Liver (tissue), 8 donors: ENCODE measurements at regions not wholly inside any gene's neighbourhood (a gene's known extent, or its start where the extent isn't known, plus 50 kb on each side); places are given as distances from the start of the nearest gene placed in this dataset.

Experiments used
- DNase-seq: peaks from one replicate; pipeline ENCODE4 v3.0.0-alpha.2; 2017; ENCODE audit warnings: low spot score
- H3K27ac ChIP-seq, 2 donors: one replicate each; pipeline ENCODE4 v1.7.0; 2013; ENCODE audit warnings: inconsistent platforms in 2 of 2, low read length in 2 of 2, control low read depth in 1 of 2, low read depth in 1 of 2, mild to moderate bottlenecking in 1 of 2
- H3K27me3 ChIP-seq, 4 donors: one replicate each; pipeline versions ENCODE4 v1.6.1 to v1.7.0; 2013; ENCODE audit warnings: low read length in 3 of 4, inconsistent platforms in 1 of 4, mild to moderate bottlenecking in 1 of 4, moderate library complexity in 1 of 4; ENCODE audit not compliant: control insufficient read depth in 4 of 4, insufficient read depth in 4 of 4
- H3K36me3 ChIP-seq, 4 donors: one replicate each; pipeline versions ENCODE4 v1.6.1 to v1.7.0; 2013; ENCODE audit warnings: low read length in 3 of 4, mild to moderate bottlenecking in 3 of 4, low read depth in 1 of 4, moderate library complexity in 1 of 4; ENCODE audit not compliant: control insufficient read depth in 4 of 4, insufficient read depth in 3 of 4
- H3K4me1 ChIP-seq, 4 donors: one replicate each; pipeline versions ENCODE4 v1.6.1 to v1.7.0; 2013; ENCODE audit warnings: low read length in 3 of 4, mild to moderate bottlenecking in 3 of 4, moderate library complexity in 1 of 4; ENCODE audit not compliant: control insufficient read depth in 4 of 4, insufficient read depth in 4 of 4
- H3K4me3 ChIP-seq, 3 donors: one replicate each; pipeline versions ENCODE4 v1.6.1 to v1.7.0; 2013; ENCODE audit warnings: low read length in 3 of 3, control low read depth in 1 of 3, low read depth in 1 of 3, mild to moderate bottlenecking in 1 of 3
- H3K9ac ChIP-seq, 2 donors: one replicate each; pipeline ENCODE4 v1.7.0; 2013; ENCODE audit warnings: low read length in 2 of 2, mild to moderate bottlenecking in 2 of 2, moderate library complexity in 2 of 2, control low read depth in 1 of 2, low read depth in 1 of 2
- H3K9me3 ChIP-seq, 4 donors: one replicate each; pipeline versions ENCODE4 v1.6.1 to v1.7.0; 2013; ENCODE audit warnings: low read length in 3 of 4; ENCODE audit not compliant: control insufficient read depth in 4 of 4
- EGR1 ChIP-seq, 2 donors: IDR thresholded peaks; 2 replicates each; pipeline ENCODE4 v1.6.1; 2016 to 2018; ENCODE audit warnings: antibody characterized with exemption in 2 of 2, low read depth in 2 of 2
- FOXA2 ChIP-seq: IDR thresholded peaks from 2 replicates; pipeline ENCODE4 v1.6.1; 2016; ENCODE audit warnings: antibody characterized with exemption
- GABPA ChIP-seq, 2 donors: IDR thresholded peaks in 1 of 2; conservative IDR thresholded peaks in 1 of 2; 2 replicates each; pipeline ENCODE4 v1.6.1; 2016; ENCODE audit warnings: antibody characterized with exemption in 2 of 2, mild to moderate bottlenecking in 1 of 2, moderate library complexity in 1 of 2
- HNF4A ChIP-seq, 2 donors: conservative IDR thresholded peaks; 2 replicates each; pipeline ENCODE4 v1.6.1; 2016; ENCODE audit warnings: antibody characterized with exemption in 2 of 2, mild to moderate bottlenecking in 2 of 2
- HNF4G ChIP-seq: IDR thresholded peaks from 2 replicates; pipeline ENCODE4 v1.6.1; 2016; ENCODE audit warnings: antibody characterized with exemption
- JUND ChIP-seq, 2 donors: IDR thresholded peaks; 2 replicates each; pipeline ENCODE4 v1.6.1; 2016; ENCODE audit warnings: antibody characterized with exemption in 2 of 2
- NR2F2 ChIP-seq: IDR thresholded peaks from 2 replicates; pipeline ENCODE4 v1.6.1; 2016; ENCODE audit warnings: antibody characterized with exemption
- RAD21 ChIP-seq, 2 donors: IDR thresholded peaks; 2 replicates each; pipeline ENCODE4 v1.6.1; 2016; ENCODE audit warnings: antibody characterized with exemption in 2 of 2, mild to moderate bottlenecking in 2 of 2
- RXRA ChIP-seq, 2 donors: IDR thresholded peaks; 2 replicates each; pipeline ENCODE4 v1.6.1; 2017 to 2018; ENCODE audit warnings: antibody characterized with exemption in 2 of 2, mild to moderate bottlenecking in 1 of 2
- SP1 ChIP-seq: IDR thresholded peaks from 2 replicates; pipeline ENCODE4 v1.6.1; 2018; ENCODE audit warnings: antibody characterized with exemption, mild to moderate bottlenecking
- TAF1 ChIP-seq: conservative IDR thresholded peaks from 2 replicates; pipeline ENCODE4 v1.6.1; 2016; ENCODE audit warnings: antibody characterized with exemption, mild to moderate bottlenecking
- WGBS: extraction: QIAGEN DNeasy Blood & Tissue Kit; methylation state at CpG from one replicate; pipeline ENCODE4 v1.1.7; 2013; 5-methylcytosine and 5-hydroxymethylcytosine counted together
- TF ChIP-seq, protein P1 (sequence below): IDR thresholded peaks from 2 replicates; pipeline ENCODE4 v1.6.1; 2016; ENCODE audit warnings: antibody characterized with exemption
- TF ChIP-seq, protein P2 (sequence below): IDR thresholded peaks from 2 replicates; pipeline ENCODE4 v1.6.1; 2016; ENCODE audit warnings: antibody characterized with exemption, mild to moderate bottlenecking
- TF ChIP-seq, protein P3 (sequence below): fragments of 150-350 bp; IDR thresholded peaks from 2 replicates; pipeline ENCODE4 v1.5.1; 2017; ENCODE audit warnings: improper control_type of control experiment, low read depth, low read length; ENCODE audit not compliant: missing input control
- TF ChIP-seq, protein P4 (sequence below): IDR thresholded peaks from 2 replicates; pipeline ENCODE4 v1.6.1; 2016; ENCODE audit warnings: antibody characterized with exemption
- donor health status: healthy.
- donor health status: healthy.
- donor health status: healthy.
- donor health status: healthy.
- donor health status: healthy.

DNA sequence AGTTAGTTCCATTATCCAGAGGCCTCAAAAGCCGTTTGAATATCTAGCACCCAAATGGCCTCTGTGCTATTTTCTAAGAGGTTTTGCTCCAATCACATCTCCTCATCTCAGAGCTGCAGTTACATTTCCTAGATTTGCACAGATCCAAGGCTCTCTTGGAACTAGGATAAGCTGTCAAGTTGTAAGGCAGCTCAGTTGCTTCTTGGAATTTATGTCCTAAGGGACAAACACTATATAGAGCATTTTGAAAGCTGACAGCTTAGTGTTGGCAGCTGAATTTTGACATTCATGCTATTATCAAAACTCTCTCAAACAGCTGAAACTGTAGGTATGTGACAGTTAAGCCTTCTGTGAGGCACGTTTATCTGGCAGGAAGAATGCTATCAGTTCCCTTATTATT, 97.0 kb downstream of the MACIR start:
- no peak for DNase-seq
- Histone ChIP-seq H3K36me3 (no peaks in the 10 kb centered on the region), H3K27me3 (no peaks in the 10 kb centered on the region), H3K4me1 (no peaks in the 10 kb centered on the region), H3K9ac (no peak overlapping the region), H3K9me3 (no peaks in the 10 kb centered on the region), H3K27ac (no peak overlapping the region), H3K4me3 (no peak overlapping the region)
- no peak for TF ChIP-seq EGR1 (IDR thresholded peaks at IDR 0.05; ENCODE audit: low read depth in 2 of 2)
- TF ChIP-seq NR2F2 = no peak
- TF ChIP-seq HNF4A (conservative IDR thresholded peaks at IDR 0.05) = no peak
- TF ChIP-seq RXRA (IDR thresholded peaks at IDR 0.05) = no peak
- TF ChIP-seq FOXA2 = no peak
- TF ChIP-seq GABPA (IDR thresholded peaks at IDR 0.05 in 1 of 2, conservative IDR thresholded peaks at IDR 0.05 in 1 of 2) = no peak
- TF ChIP-seq SP1 = no peak
- TF ChIP-seq RAD21 (IDR thresholded peaks at IDR 0.05) = no peak
- no peak for TF ChIP-seq HNF4G
- WGBS = 30% methylated on average over 2 of the region's 2 CpGs

DNA sequence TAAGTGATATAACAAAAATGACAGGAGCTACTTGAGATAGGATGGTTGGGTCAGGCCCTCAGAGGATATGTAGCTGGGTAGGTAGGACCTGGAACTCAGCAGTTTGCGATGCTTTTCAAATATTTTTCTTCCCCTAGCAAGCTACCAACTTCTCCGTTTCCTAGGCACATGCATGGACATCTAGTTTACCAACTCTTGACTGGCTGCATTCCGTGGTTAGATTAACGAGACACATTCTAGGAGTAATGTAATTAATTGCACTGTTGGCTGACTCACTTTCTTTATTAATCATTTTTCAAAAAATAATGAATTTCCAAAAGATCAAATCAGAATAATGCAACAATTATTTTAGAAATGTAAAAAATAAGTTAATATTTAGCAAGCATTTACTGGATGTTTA, 95.9 kb downstream of the MACIR start:
- no peak overlapping the region for H3K4me3 ChIP-seq

More for the DNA sequence above, 95.9 kb downstream of the MACIR start:
- DNase-seq = no peak
- TF ChIP-seq HNF4G (no peak), NR2F2 (no peak), EGR1 (IDR thresholded peaks at IDR 0.05; ENCODE audit: low read depth in 2 of 2) (no peak), RXRA (IDR thresholded peaks at IDR 0.05) (no peak), GABPA (IDR thresholded peaks at IDR 0.05 in 1 of 2, conservative IDR thresholded peaks at IDR 0.05 in 1 of 2) (no peak), RAD21 (IDR thresholded peaks at IDR 0.05) (no peak), HNF4A (conservative IDR thresholded peaks at IDR 0.05) (no peak), FOXA2 (no peak), SP1 (no peak), TAF1 (no peak), JUND (IDR thresholded peaks at IDR 0.05) (no peak)
- TF ChIP-seq, protein P1, sequence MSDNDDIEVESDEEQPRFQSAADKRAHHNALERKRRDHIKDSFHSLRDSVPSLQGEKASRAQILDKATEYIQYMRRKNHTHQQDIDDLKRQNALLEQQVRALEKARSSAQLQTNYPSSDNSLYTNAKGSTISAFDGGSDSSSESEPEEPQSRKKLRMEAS = no peak
- TF ChIP-seq, protein P2, sequence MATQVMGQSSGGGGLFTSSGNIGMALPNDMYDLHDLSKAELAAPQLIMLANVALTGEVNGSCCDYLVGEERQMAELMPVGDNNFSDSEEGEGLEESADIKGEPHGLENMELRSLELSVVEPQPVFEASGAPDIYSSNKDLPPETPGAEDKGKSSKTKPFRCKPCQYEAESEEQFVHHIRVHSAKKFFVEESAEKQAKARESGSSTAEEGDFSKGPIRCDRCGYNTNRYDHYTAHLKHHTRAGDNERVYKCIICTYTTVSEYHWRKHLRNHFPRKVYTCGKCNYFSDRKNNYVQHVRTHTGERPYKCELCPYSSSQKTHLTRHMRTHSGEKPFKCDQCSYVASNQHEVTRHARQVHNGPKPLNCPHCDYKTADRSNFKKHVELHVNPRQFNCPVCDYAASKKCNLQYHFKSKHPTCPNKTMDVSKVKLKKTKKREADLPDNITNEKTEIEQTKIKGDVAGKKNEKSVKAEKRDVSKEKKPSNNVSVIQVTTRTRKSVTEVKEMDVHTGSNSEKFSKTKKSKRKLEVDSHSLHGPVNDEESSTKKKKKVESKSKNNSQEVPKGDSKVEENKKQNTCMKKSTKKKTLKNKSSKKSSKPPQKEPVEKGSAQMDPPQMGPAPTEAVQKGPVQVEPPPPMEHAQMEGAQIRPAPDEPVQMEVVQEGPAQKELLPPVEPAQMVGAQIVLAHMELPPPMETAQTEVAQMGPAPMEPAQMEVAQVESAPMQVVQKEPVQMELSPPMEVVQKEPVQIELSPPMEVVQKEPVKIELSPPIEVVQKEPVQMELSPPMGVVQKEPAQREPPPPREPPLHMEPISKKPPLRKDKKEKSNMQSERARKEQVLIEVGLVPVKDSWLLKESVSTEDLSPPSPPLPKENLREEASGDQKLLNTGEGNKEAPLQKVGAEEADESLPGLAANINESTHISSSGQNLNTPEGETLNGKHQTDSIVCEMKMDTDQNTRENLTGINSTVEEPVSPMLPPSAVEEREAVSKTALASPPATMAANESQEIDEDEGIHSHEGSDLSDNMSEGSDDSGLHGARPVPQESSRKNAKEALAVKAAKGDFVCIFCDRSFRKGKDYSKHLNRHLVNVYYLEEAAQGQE = no peak
- TF ChIP-seq, protein P3, sequence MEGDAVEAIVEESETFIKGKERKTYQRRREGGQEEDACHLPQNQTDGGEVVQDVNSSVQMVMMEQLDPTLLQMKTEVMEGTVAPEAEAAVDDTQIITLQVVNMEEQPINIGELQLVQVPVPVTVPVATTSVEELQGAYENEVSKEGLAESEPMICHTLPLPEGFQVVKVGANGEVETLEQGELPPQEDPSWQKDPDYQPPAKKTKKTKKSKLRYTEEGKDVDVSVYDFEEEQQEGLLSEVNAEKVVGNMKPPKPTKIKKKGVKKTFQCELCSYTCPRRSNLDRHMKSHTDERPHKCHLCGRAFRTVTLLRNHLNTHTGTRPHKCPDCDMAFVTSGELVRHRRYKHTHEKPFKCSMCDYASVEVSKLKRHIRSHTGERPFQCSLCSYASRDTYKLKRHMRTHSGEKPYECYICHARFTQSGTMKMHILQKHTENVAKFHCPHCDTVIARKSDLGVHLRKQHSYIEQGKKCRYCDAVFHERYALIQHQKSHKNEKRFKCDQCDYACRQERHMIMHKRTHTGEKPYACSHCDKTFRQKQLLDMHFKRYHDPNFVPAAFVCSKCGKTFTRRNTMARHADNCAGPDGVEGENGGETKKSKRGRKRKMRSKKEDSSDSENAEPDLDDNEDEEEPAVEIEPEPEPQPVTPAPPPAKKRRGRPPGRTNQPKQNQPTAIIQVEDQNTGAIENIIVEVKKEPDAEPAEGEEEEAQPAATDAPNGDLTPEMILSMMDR = no peak
- TF ChIP-seq, protein P4, sequence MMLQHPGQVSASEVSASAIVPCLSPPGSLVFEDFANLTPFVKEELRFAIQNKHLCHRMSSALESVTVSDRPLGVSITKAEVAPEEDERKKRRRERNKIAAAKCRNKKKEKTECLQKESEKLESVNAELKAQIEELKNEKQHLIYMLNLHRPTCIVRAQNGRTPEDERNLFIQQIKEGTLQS = no peak
- Histone ChIP-seq H3K4me1 (no peaks in the 10 kb centered on the region), H3K27ac (no peak overlapping the region), H3K27me3 (no peaks in the 10 kb centered on the region), H3K36me3 (no peaks in the 10 kb centered on the region), H3K9me3 (no peaks in the 10 kb centered on the region), H3K9ac (no peak overlapping the region)
- WGBS = 89% methylated on average over 4 of the region's 4 CpGs
